Heart right ventricle (tissue), 16 donors: ENCODE measurements at regions not wholly inside any gene's neighbourhood (a gene's known extent, or its start where the extent isn't known, plus 50 kb on each side); places are given as distances from the start of the nearest gene placed in this dataset.

Source experiments
- ATAC-seq, 8 donors: fragments of 200-7000 bp; cut with Tn5 transposase; one replicate each; pipeline ENCODE4 v1.9.1; 2020; ENCODE audit warnings: mild to moderate bottlenecking in 8 of 8, moderate library complexity in 8 of 8, moderate number of reproducible peaks in 1 of 8
- DNase-seq, 2 donors: peaks; one replicate each; pipeline ENCODE4 v3.0.0-alpha.2; 2020
- H3K27ac ChIP-seq, 10 donors: fragments of 200-600 bp; sonication (generic) in 2 of 10; one replicate each; pipeline versions ENCODE4 v1.5.0 to v1.8.0; 2020 to 2022; ENCODE audit warnings: mild to moderate bottlenecking in 3 of 10
- H3K27me3 ChIP-seq, 7 donors: fragments of 200-600 bp; one replicate each; pipeline ENCODE4 v1.8.0; 2021 to 2022; ENCODE audit warnings: mild to moderate bottlenecking in 2 of 7
- H3K36me3 ChIP-seq, 9 donors: fragments of 200-600 bp; sonication (generic) in 1 of 9; one replicate each; pipeline versions ENCODE4 v1.5.0 to v1.8.0; 2020 to 2022; ENCODE audit warnings: mild to moderate bottlenecking in 2 of 9
- H3K4me1 ChIP-seq, 9 donors: fragments of 200-600 bp; sonication (generic) in 1 of 9; one replicate each; pipeline versions ENCODE4 v1.5.0 to v1.8.0; 2020 to 2022; ENCODE audit warnings: mild to moderate bottlenecking in 4 of 9
- H3K4me3 ChIP-seq, 10 donors: fragments of 200-600 bp; sonication (generic) in 2 of 10; one replicate each; pipeline versions ENCODE4 v1.5.0 to v1.8.0; 2020 to 2022; ENCODE audit warnings: mild to moderate bottlenecking in 7 of 10, moderate library complexity in 2 of 10
- H3K9me3 ChIP-seq, 11 donors: fragments of 200-600 bp in 10 of 11; sonication (generic) in 2 of 11; one replicate each; pipeline versions ENCODE4 v1.5.0 to v1.8.0; 2013 to 2022; ENCODE audit warnings: mild to moderate bottlenecking in 2 of 11, control low read depth in 1 of 11, moderate library complexity in 1 of 11
- whole genome bisulfite sequencing, 2 donors: extraction: QIAGEN DNeasy Blood & Tissue Kit; methylation state at CpG; one replicate each; pipeline ENCODE4 v1.1.7; 2013; ENCODE audit warnings: inconsistent platforms in 1 of 2; 5-methylcytosine and 5-hydroxymethylcytosine counted together
- intact Hi-C, 10 donors: fragments of 100-400 bp; cut with DNase I; formaldehyde crosslinking; loops; one replicate each; pipeline versions ENCODE4 v1.11.1 to v1.14.2; 2022
- TF ChIP-seq, protein P1 (sequence below), 9 donors: fragments of 200-600 bp; sonication (generic) in 2 of 9; IDR thresholded peaks; one replicate each; pipeline versions ENCODE4 v1.5.0 to v1.8.0; 2021 to 2022; ENCODE audit warnings: antibody characterized with exemption in 9 of 9, mild to moderate bottlenecking in 5 of 9, moderate library complexity in 1 of 9
- donor health status: Arrhythmogenic right ventricular cardiomyopathy.
- donor health status: ischemic (EF 13 %, LVEDD 7.1; RV severe dilation, severe dysfunction).
- donor health status: healthy with polysubstance abuse.
- donor health status: DM: no; HTN: yes; CAD: no.
- donor health status: DM: no; HTN: no; CAD: no.
- donor health status: ischemic (EF 25% LVEDD 6.9; RV normal size, moderate dysfunction).
- donor health status: ischemic (EF 25% LVEDD 5.7; RV mildly dilated, moderate dysfunction).
- donor health status: healthy.
- donor health status: DM: yes; HTN: yes; CAD: no.
- donor health status: Ischemic cardiomyopathy.
- donor health status: ischemic (EF 35%, LVEDD 5.7; RV mildly dilated, moderate dysfunction).
- donor health status: nonischemic (EF 11% LVEDD 7.7; RV severe dilation, severe dysfunction).
- donor health status: DM: yes; HTN: yes; CAD: no.
- donor health status: PGD.
- donor health status: ischemic (EF 29% LVEDD 5.4; RV normal size, mild dysfunction).
- donor health status: nonischemic (EF 23%, LVEDD 6.1; RV moderate dilation, normal function).

GRCh38 chr2:57465067-57465466 is 581.5 kb upstream of the VRK2 start:
- no peaks in the 10 kb centered on the region for H3K4me1 ChIP-seq
- intact Hi-C loops: no loop called here
- ATAC-seq: no peak

GRCh38 chr2:57465967-57466366 is 580.6 kb upstream of the VRK2 start:
- TF ChIP-seq, protein P1, sequence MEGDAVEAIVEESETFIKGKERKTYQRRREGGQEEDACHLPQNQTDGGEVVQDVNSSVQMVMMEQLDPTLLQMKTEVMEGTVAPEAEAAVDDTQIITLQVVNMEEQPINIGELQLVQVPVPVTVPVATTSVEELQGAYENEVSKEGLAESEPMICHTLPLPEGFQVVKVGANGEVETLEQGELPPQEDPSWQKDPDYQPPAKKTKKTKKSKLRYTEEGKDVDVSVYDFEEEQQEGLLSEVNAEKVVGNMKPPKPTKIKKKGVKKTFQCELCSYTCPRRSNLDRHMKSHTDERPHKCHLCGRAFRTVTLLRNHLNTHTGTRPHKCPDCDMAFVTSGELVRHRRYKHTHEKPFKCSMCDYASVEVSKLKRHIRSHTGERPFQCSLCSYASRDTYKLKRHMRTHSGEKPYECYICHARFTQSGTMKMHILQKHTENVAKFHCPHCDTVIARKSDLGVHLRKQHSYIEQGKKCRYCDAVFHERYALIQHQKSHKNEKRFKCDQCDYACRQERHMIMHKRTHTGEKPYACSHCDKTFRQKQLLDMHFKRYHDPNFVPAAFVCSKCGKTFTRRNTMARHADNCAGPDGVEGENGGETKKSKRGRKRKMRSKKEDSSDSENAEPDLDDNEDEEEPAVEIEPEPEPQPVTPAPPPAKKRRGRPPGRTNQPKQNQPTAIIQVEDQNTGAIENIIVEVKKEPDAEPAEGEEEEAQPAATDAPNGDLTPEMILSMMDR (IDR thresholded peaks at IDR 0.05): no peak
- intact Hi-C loops: no loop called here
- WGBS, 2 donors: 34 to 45% methylated on average over 2 of the region's 2 CpGs
- H3K4me3 ChIP-seq: no peak overlapping the region
- H3K9me3 ChIP-seq: no peaks in the 10 kb centered on the region
- ATAC-seq (no peak), DNase-seq (no peak)
- H3K4me1 ChIP-seq: no peaks in the 10 kb centered on the region
- H3K27ac ChIP-seq: no peak overlapping the region
- no peaks in the 10 kb centered on the region for H3K27me3 ChIP-seq
- no peaks in the 10 kb centered on the region for H3K36me3 ChIP-seq

More at GRCh38 chr2:57465067-57465466, 581.5 kb upstream of the VRK2 start:
- Histone ChIP-seq H3K36me3 (no peaks in the 10 kb centered on the region), H3K27me3 (no peaks in the 10 kb centered on the region), H3K4me3 (no peak overlapping the region), H3K27ac (no peak overlapping the region), H3K9me3 (no peaks in the 10 kb centered on the region)
- 92 to 94% methylated on average over 6 of the region's 6 CpGs for WGBS, 2 donors
- no peak for DNase-seq
- TF ChIP-seq, protein P1 (IDR thresholded peaks at IDR 0.05): no peak

- ATAC-seq (no peak), DNase-seq (no peak)
- no peak overlapping the region for H3K27ac ChIP-seq
- TF ChIP-seq, protein P1 (IDR thresholded peaks at IDR 0.05): no peak
- no peak overlapping the region for H3K4me3 ChIP-seq
- no peaks in the 10 kb centered on the region for H3K4me1 ChIP-seq
- H3K9me3 ChIP-seq: peaks cover 0 to 4% (median 0%) of the 10 kb centered on the region in 11 donors
- 75 to 81% methylated on average over 3 of the region's 3 CpGs for WGBS, 2 donors
- intact Hi-C loops: no loop called here
- H3K27me3 ChIP-seq: no peaks in the 10 kb centered on the region
- no peaks in the 10 kb centered on the region for H3K36me3 ChIP-seq
Measured at GRCh38 chr2:57475391-57475790, 571.2 kb upstream of the VRK2 start.

DNA sequence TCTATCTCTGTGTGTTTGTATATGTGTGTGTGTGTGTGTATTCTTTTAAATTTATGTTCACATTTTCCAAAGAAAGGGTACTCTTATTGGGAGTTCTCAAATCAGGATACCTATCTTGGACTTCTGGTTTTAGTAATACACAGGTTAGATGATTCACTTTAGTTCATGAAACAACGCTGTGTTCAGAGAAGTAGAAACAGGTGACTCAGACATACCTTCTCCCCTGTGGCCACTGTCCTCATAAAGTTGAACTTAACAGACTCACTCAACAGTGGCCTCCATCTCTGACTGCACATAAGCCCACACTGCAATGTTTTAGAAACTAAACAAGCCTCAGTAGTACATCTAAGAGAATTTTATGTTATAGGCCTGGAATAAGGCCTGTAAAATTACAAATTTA is 566.6 kb upstream of the VRK2 start:
- Histone ChIP-seq H3K27ac (no peak overlapping the region), H3K9me3 (peaks cover 0 to 4% (median 0%) of the 10 kb centered on the region in 11 donors), H3K4me1 (no peaks in the 10 kb centered on the region), H3K4me3 (no peak overlapping the region), H3K27me3 (no peaks in the 10 kb centered on the region), H3K36me3 (no peaks in the 10 kb centered on the region)
- TF ChIP-seq, protein P1 (IDR thresholded peaks at IDR 0.05): no peak
- ATAC-seq (no peak), DNase-seq (no peak)
- intact Hi-C loops: no loop called here
- 90 to 91% methylated on average over 1 of the region's 1 CpG for WGBS, 2 donors

GRCh38 chr2:57488061-57488460 is 558.5 kb upstream of the VRK2 start:
- no peak overlapping the region for H3K4me3 ChIP-seq
- no peak overlapping the region for H3K27ac ChIP-seq
- H3K4me1 ChIP-seq: no peaks in the 10 kb centered on the region
- ATAC-seq (no peak), DNase-seq (no peak)
- H3K9me3 ChIP-seq: no peaks in the 10 kb centered on the region
- TF ChIP-seq, protein P1 (IDR thresholded peaks at IDR 0.05): no peak
- no peaks in the 10 kb centered on the region for H3K36me3 ChIP-seq
- intact Hi-C loops: no loop called here
- no peaks in the 10 kb centered on the region for H3K27me3 ChIP-seq
